Neural crest cell (in vitro differentiated cells): ENCODE measurements at regions not wholly inside any gene's neighbourhood (a gene's known extent, or its start where the extent isn't known, plus 50 kb on each side); places are given as distances from the start of the nearest gene placed in this dataset.

Source experiments
- DNase-seq: peaks from one replicate; pipeline ENCODE4 v3.0.0; 2021; ENCODE audit warnings: low read depth, mixed read lengths, low spot score
- H3K27ac Mint-ChIP-seq: one replicate; pipeline ENCODE4 v1.8.0; 2021; ENCODE audit warnings: mild to moderate bottlenecking, mixed read lengths; ENCODE audit not compliant: unreplicated experiment
- H3K27me3 Mint-ChIP-seq: 2 replicates; pipeline ENCODE4 v1.8.0; 2021; ENCODE audit warnings: low read depth, mild to moderate bottlenecking, mixed read lengths
- H3K36me3 Mint-ChIP-seq: 2 replicates; pipeline ENCODE4 v1.8.0; 2021; ENCODE audit warnings: low read depth, mild to moderate bottlenecking, mixed read lengths
- H3K4me1 Mint-ChIP-seq: 2 replicates; pipeline ENCODE4 v1.8.0; 2021; ENCODE audit warnings: mixed read lengths
- H3K4me3 Mint-ChIP-seq: one replicate; pipeline ENCODE4 v1.8.0; 2021; ENCODE audit warnings: mild to moderate bottlenecking, mixed read lengths
- H3K9me3 Mint-ChIP-seq: 2 replicates; pipeline ENCODE4 v1.8.0; 2021; ENCODE audit warnings: mixed read lengths
- CTCF ChIP-seq: fragments of 200-600 bp; sonication (generic); conservative IDR thresholded peaks from 2 replicates; pipeline ENCODE4 v1.5.0; 2021; ENCODE audit warnings: antibody characterized with exemption, mild to moderate bottlenecking

GRCh38 chr2:128599700-128600099, 281.0 kb upstream of the HS6ST1 start:
- H3K4me3 Mint-ChIP-seq = no peak overlapping the region
- H3K4me1 Mint-ChIP-seq = peaks cover 9% of the 10 kb centered on the region
- no peak overlapping the region for H3K27ac Mint-ChIP-seq
- no peak for DNase-seq
- no peaks in the 10 kb centered on the region for H3K27me3 Mint-ChIP-seq
- no peak for TF ChIP-seq CTCF
- no peaks in the 10 kb centered on the region for H3K9me3 Mint-ChIP-seq
- no peaks in the 10 kb centered on the region for H3K36me3 Mint-ChIP-seq

- TF ChIP-seq CTCF = no peak
- Mint-ChIP-seq H3K36me3 (no peaks in the 10 kb centered on the region), H3K9me3 (no peaks in the 10 kb centered on the region), H3K27me3 (no peaks in the 10 kb centered on the region), H3K4me1 (peaks cover 9% of the 10 kb centered on the region), H3K27ac (no peak overlapping the region), H3K4me3 (no peak overlapping the region)
- no peak for DNase-seq
These were observed 282.1 kb upstream of the HS6ST1 start for GRCh38 chr2:128600581-128601297.

GRCh38 chr2:128601298-128602037, 282.8 kb upstream of the HS6ST1 start:
- peaks cover 9% of the 10 kb centered on the region for H3K4me1 Mint-ChIP-seq
- no peaks in the 10 kb centered on the region for H3K36me3 Mint-ChIP-seq
- H3K27ac Mint-ChIP-seq = peak overlapping the region; percentile 46
- no peaks in the 10 kb centered on the region for H3K27me3 Mint-ChIP-seq
- no peak for TF ChIP-seq CTCF
- H3K9me3 Mint-ChIP-seq = no peaks in the 10 kb centered on the region
- no peak for DNase-seq
- H3K4me3 Mint-ChIP-seq = no peak overlapping the region

GRCh38 chr2:128602038-128602698, 283.5 kb upstream of the HS6ST1 start:
- Mint-ChIP-seq H3K4me3 (no peak overlapping the region), H3K4me1 (peaks cover 9% of the 10 kb centered on the region), H3K27me3 (no peaks in the 10 kb centered on the region), H3K27ac (peak overlapping the region; percentile 91), H3K9me3 (no peaks in the 10 kb centered on the region), H3K36me3 (no peaks in the 10 kb centered on the region)
- TF ChIP-seq CTCF = no peak
- no peak for DNase-seq

GRCh38 chr2:128602699-128603101, 284.0 kb upstream of the HS6ST1 start:
- no peak for TF ChIP-seq CTCF
- no peak overlapping the region for H3K27ac Mint-ChIP-seq
- H3K9me3 Mint-ChIP-seq = no peaks in the 10 kb centered on the region
- DNase-seq = no peak
- no peaks in the 10 kb centered on the region for H3K36me3 Mint-ChIP-seq
- H3K27me3 Mint-ChIP-seq = no peaks in the 10 kb centered on the region
- H3K4me3 Mint-ChIP-seq = no peak overlapping the region
- peaks cover 9% of the 10 kb centered on the region for H3K4me1 Mint-ChIP-seq
